Limb (tissue), 2 donors: ENCODE measurements at regions not wholly inside any gene's neighbourhood (a gene's known extent, or its start where the extent isn't known, plus 50 kb on each side); places are given as distances from the start of the nearest gene placed in this dataset.

Source experiments
- DNase-seq, 2 donors: peaks; one replicate each; pipeline ENCODE4 v3.0.0-alpha.2; 2016; ENCODE audit errors: extremely low spot score in 2 of 2

- DNase-seq: no peak
Observed at GRCh38 chr4:14865031-14865366, 137.3 kb upstream of the CPEB2 start.

- DNase-seq: no peak
Observed at GRCh38 chr4:14865804-14866203, 136.5 kb upstream of the CPEB2 start.

DNA sequence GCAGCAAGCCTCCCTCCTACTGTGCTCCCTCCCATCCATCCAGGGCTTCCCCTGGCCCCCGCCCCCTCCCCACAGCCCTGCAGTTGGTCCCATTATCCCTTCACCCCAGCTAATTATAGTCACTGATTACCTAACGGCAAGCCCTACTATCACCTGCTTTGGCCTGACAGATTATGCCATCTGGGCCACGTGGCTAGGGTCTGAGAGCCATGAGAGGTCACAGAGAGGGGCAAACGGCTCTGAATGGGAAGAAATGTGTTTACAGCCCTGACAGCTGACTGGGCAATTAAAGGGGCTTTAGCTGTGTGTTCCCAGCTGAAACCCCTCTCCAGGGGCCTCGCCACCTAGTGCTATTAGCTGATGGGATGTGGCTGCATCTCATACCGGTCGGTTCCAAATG is 134.4 kb upstream of the CPEB2 start:
- no peak for DNase-seq

DNA sequence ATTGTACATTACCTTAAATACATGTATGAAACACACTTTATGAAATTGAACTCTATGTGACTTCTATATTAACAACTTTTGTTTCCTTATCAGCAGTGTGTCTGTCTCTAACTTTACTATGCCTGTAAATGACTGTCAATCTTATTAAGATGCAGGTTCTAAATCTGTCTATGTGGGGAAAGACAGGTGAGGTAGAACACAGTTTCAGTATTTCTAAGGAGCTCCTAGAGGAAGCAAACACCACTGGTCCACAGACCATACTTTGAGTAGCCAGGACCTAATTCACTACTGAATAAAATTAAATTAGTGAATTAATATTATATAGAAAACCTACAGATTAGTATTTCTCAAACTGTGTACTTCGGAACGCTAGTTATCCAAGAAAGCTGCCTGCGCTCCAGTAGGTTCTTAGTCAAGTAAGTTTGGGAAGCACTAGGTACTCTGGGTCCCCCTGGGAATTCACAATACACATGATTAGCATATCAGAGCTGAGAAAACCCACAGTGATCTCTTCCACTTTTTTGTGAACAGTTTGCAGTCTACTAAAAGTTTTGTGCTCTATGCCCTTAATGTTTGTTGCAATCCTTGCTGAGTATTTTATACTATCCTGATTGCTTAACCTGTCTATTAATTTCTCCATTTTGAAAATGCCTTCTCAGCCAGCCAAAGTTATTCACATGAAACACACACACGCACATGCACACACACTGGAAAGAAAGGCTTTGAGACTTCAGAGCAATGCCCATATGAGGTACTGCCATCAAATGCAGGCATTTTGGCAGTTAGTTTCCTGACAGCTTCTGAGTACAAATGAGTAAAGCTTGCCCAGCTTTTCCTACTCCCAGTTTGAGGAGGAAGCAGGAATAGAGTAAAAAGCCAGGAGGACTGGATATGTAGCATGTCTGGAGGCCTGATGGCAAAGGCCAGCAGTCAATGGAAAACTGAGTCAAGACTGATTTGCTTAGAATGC is 133.6 kb upstream of the CPEB2 start:
- no peak for DNase-seq

GRCh38 chr4:14871676-14872430 is 130.4 kb upstream of the CPEB2 start:
- DNase-seq: no peak

- no peak for DNase-seq
Observed at GRCh38 chr4:14874990-14875389, 127.3 kb upstream of the CPEB2 start.

DNA sequence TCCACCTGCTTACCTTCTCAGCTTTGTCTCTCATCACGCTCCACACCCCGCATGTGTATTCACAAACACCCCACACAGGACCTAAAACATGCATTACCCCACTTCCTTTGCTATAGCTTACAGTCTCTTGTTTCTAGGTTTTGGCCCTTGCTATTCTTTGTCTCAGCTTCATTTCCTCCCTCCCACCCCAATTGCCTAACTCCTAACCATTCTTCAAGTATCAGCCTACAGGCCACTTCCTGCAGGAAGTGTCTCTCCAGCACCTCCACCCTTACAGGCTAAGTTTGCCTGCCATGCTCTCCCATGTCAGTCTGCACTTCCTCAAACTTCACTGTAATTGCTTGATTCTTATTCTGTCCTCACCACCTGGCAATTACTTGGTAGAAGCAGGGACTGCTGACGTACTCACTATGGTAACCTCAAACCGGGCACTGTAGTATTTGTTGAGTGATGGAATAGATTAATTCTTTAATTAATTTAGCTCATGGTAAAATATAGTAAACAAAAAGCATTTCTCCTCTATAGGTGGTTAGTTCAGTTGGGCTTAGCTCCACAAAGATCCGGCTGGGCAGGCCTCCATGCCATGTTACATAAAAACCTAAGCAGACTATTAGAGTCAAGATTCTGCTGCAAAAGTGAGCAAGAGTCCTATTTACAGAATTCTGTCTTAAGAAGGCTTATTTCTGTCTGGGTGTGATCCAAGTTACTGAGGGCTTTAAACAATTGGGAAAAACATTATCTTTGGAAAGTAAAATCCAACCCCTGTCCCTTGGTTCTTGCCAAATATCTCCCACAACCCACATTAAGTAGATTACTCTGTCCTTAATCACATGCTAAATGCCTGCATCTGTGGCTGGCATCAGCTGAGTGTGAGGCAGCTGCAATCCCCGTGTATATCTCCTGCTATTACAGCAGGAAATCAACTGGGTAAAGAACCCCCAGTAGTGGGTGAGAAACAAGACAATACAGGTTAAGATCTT is 124.7 kb upstream of the CPEB2 start:
- DNase-seq: no peak

GRCh38 chr4:14878681-14879080 is 123.6 kb upstream of the CPEB2 start:
- no peak for DNase-seq

GRCh38 chr4:14879683-14880082 is 122.6 kb upstream of the CPEB2 start:
- no peak for DNase-seq

GRCh38 chr4:14880805-14881204 is 121.5 kb upstream of the CPEB2 start:
- DNase-seq: no peak

GRCh38 chr4:14883166-14883565 is 119.1 kb upstream of the CPEB2 start:
- DNase-seq: no peak

GRCh38 chr4:14883661-14884060 is 118.6 kb upstream of the CPEB2 start:
- no peak for DNase-seq

GRCh38 chr4:14887842-14888433 is 114.3 kb upstream of the CPEB2 start:
- DNase-seq: no peak

- no peak for DNase-seq
Observed at GRCh38 chr4:14888790-14889572, 113.3 kb upstream of the CPEB2 start.

GRCh38 chr4:14892563-14892962 is 109.7 kb upstream of the CPEB2 start:
- DNase-seq: no peak

DNA sequence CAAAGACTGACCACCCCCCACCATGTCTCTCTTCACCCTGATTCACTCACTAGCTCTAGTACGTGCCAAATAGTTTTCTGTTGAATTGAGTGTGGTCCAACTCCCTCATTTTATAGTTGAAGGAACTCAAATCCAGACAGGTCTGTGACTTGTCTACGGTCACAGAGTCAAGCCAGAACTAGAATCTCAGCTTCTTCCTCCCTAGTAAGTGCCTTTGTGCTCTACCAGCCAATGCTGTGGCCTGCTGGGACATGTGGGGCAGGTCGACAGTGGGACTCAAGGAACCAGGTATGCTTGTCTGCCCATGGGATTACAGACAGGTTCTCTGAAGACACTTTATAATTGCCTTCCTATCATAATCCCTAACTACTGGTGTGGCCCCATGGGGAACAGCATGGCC is 108.6 kb upstream of the CPEB2 start:
- DNase-seq: no peak

DNA sequence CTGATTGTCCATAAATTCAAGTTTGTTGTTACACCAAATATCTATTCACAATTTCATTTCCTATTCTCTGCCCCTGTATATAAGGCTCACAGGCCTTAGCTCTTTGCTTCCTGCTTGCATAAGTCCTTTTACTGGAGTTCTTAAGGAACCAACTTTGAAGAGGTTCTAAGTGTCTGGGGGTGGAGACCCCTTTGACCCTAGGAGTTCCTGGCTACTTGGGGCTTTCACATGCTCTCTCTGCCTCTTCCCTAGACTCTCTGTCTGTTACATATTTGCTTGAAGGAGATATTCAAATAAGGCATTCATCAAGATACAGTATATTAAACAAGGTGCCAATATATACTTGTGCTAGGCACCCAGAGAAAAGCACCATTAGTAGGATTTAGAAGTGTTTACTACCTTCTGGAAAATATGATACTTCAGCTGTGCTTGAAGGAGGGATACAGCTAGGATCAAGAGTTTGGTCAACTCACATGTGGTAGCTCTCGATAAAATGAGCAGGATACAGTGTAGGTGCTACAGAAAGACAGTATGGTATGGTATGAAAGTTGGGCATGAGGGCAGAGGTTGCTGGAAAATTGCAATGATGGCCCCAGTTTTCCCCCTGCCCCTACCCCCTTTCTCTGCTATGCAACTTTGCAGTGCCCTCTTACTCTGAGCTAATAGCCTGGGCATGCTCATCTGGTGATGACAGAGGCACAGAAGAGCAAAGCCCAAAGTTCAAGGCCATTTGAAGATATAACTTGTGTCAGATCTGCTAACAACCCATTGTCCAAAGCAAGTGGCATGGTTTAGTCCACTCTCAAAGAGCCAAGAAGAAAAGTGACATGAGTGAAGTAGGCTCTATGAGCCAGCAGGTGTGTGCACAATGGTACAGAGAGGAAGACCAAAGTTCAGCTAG is 107.6 kb upstream of the CPEB2 start:
- no peak for DNase-seq

GRCh38 chr4:14896656-14897175 is 105.6 kb upstream of the CPEB2 start:
- DNase-seq: no peak

DNA sequence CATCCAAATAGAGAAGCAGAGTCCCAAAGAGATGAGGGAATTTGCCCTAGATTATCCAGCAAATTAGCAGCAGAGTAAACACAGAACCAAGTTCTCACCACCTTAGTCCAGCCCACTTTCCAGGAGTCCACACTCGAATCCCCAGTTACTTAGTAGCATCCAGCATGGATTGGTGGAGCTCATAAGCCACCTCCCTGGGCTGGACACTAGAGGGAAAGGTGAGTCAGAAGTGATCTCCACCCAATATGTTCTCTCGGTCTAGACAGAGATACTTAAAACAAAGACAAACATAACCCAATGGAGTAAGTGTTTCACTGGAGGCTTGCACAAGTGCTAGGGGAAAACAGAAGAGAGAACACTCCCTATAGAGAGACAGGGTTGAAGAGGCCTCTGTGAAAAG is 105.1 kb upstream of the CPEB2 start:
- no peak for DNase-seq
